ENCODE measurements at regions not wholly inside any gene's neighbourhood (a gene's known extent, or its start where the extent isn't known, plus 50 kb on each side); places are given as distances from the start of the nearest gene placed in this dataset.

GRCh38 chr19:27684293-27684692 is 1528.7 kb downstream of the UQCRFS1 start:
- no peak for DNase-seq
- H3K27me3 ChIP-seq (replicated peaks in 2 of 5; ENCODE audit: control insufficient read depth in 4 of 5, insufficient read depth in 5 of 5, low read length in 4 of 5): no peaks in the 10 kb centered on the region
- ChIA-PET CTCF (no interaction called here), POLR2A (no interaction called here)
- H3K4me3 ChIP-seq (ENCODE audit: control insufficient read depth in 1 of 7, extremely low read depth in 1 of 7, insufficient read depth in 4 of 7, low read depth in 2 of 7, low read length in 6 of 7): no peak overlapping the region
- 100% methylated on average over 1 of the region's 2 CpGs for WGBS (ENCODE audit: insufficient coverage)
- no peaks in the 10 kb centered on the region for H3K36me3 ChIP-seq (ENCODE audit: control insufficient read depth in 4 of 4, insufficient read depth in 4 of 4, low read length in 3 of 4)
- H3K27ac ChIP-seq (ENCODE audit: insufficient read depth in 1 of 2, low read depth in 1 of 2, low read length in 2 of 2, poor library complexity in 1 of 2, severe bottlenecking in 2 of 2): no peak overlapping the region
- no peaks in the 10 kb centered on the region for H3K4me1 ChIP-seq (ENCODE audit: control extremely low read depth in 1 of 4, control insufficient read depth in 4 of 4, insufficient read depth in 4 of 4, low read length in 3 of 4)
- H3K9me3 ChIP-seq (ENCODE audit: control extremely low read depth in 1 of 5, control insufficient read depth in 4 of 5, insufficient read depth in 2 of 5, low read depth in 1 of 5, low read length in 4 of 5): peaks cover 0 to 9% (median 2%) of the 10 kb centered on the region in 5 experiments

- peaks cover 0 to 11% (median 4%) of the 10 kb centered on the region in 5 experiments for H3K9me3 ChIP-seq (ENCODE audit: control extremely low read depth in 1 of 5, control insufficient read depth in 4 of 5, insufficient read depth in 2 of 5, low read depth in 1 of 5, low read length in 4 of 5)
- no peak overlapping the region for H3K27ac ChIP-seq (ENCODE audit: insufficient read depth in 1 of 2, low read depth in 1 of 2, low read length in 2 of 2, poor library complexity in 1 of 2, severe bottlenecking in 2 of 2)
- no peaks in the 10 kb centered on the region for H3K27me3 ChIP-seq (replicated peaks in 2 of 5; ENCODE audit: control insufficient read depth in 4 of 5, insufficient read depth in 5 of 5, low read length in 4 of 5)
- no CpG with 5 or more reads among the region's 3 CpGs for WGBS (ENCODE audit: insufficient coverage)
- POLR2A ChIA-PET: no interaction called here
- CTCF ChIA-PET: no interaction called here
- no peak for DNase-seq
- no peaks in the 10 kb centered on the region for H3K36me3 ChIP-seq (ENCODE audit: control insufficient read depth in 4 of 4, insufficient read depth in 4 of 4, low read length in 3 of 4)
- no peak overlapping the region for H3K4me3 ChIP-seq (ENCODE audit: control insufficient read depth in 1 of 7, extremely low read depth in 1 of 7, insufficient read depth in 4 of 7, low read depth in 2 of 7, low read length in 6 of 7)
- H3K4me1 ChIP-seq (ENCODE audit: control extremely low read depth in 1 of 4, control insufficient read depth in 4 of 4, insufficient read depth in 4 of 4, low read length in 3 of 4): no peaks in the 10 kb centered on the region
Measured at GRCh38 chr19:27681972-27682371, 1531.0 kb downstream of the UQCRFS1 start.

GRCh38 chr19:27679905-27680304 is 1533.0 kb downstream of the UQCRFS1 start:
- WGBS (ENCODE audit: insufficient coverage): 78% methylated on average over 7 of the region's 7 CpGs
- POLR2A ChIA-PET: interaction anchor here (0.6 kb wide), 1 partner anchor 614 kb away, joined by 3 read pairs; no protein-coding TSS in a partner anchor

GRCh38 chr19:27679399-27679798 is 1533.6 kb downstream of the UQCRFS1 start:
- Histone ChIP-seq H3K36me3 (ENCODE audit: control insufficient read depth in 4 of 4, insufficient read depth in 4 of 4, low read length in 3 of 4) (no peaks in the 10 kb centered on the region), H3K27me3 (replicated peaks in 2 of 5; ENCODE audit: control insufficient read depth in 4 of 5, insufficient read depth in 5 of 5, low read length in 4 of 5) (no peaks in the 10 kb centered on the region), H3K9me3 (ENCODE audit: control extremely low read depth in 1 of 5, control insufficient read depth in 4 of 5, insufficient read depth in 2 of 5, low read depth in 1 of 5, low read length in 4 of 5) (peaks cover 0 to 8% (median 6%) of the 10 kb centered on the region in 5 experiments), H3K27ac (ENCODE audit: insufficient read depth in 1 of 2, low read depth in 1 of 2, low read length in 2 of 2, poor library complexity in 1 of 2, severe bottlenecking in 2 of 2) (no peak overlapping the region), H3K4me1 (ENCODE audit: control extremely low read depth in 1 of 4, control insufficient read depth in 4 of 4, insufficient read depth in 4 of 4, low read length in 3 of 4) (no peaks in the 10 kb centered on the region), H3K4me3 (ENCODE audit: control insufficient read depth in 1 of 7, extremely low read depth in 1 of 7, insufficient read depth in 4 of 7, low read depth in 2 of 7, low read length in 6 of 7) (no peak overlapping the region)
- DNase-seq: no peak
- CTCF ChIA-PET: no interaction called here
- 83% methylated on average over 7 of the region's 8 CpGs for WGBS (ENCODE audit: insufficient coverage)
- POLR2A ChIA-PET: no interaction called here

More at GRCh38 chr19:27679905-27680304, 1533.0 kb downstream of the UQCRFS1 start:
- DNase-seq: no peak
- H3K27ac ChIP-seq (ENCODE audit: insufficient read depth in 1 of 2, low read depth in 1 of 2, low read length in 2 of 2, poor library complexity in 1 of 2, severe bottlenecking in 2 of 2): no peak overlapping the region
- H3K9me3 ChIP-seq (ENCODE audit: control extremely low read depth in 1 of 5, control insufficient read depth in 4 of 5, insufficient read depth in 2 of 5, low read depth in 1 of 5, low read length in 4 of 5): peaks cover 0 to 10% (median 4%) of the 10 kb centered on the region in 5 experiments
- no peaks in the 10 kb centered on the region for H3K36me3 ChIP-seq (ENCODE audit: control insufficient read depth in 4 of 4, insufficient read depth in 4 of 4, low read length in 3 of 4)
- no peaks in the 10 kb centered on the region for H3K27me3 ChIP-seq (replicated peaks in 2 of 5; ENCODE audit: control insufficient read depth in 4 of 5, insufficient read depth in 5 of 5, low read length in 4 of 5)
- H3K4me1 ChIP-seq (ENCODE audit: control extremely low read depth in 1 of 4, control insufficient read depth in 4 of 4, insufficient read depth in 4 of 4, low read length in 3 of 4): no peaks in the 10 kb centered on the region
- H3K4me3 ChIP-seq (ENCODE audit: control insufficient read depth in 1 of 7, extremely low read depth in 1 of 7, insufficient read depth in 4 of 7, low read depth in 2 of 7, low read length in 6 of 7): no peak overlapping the region
- CTCF ChIA-PET: interaction anchor here (0.6 kb wide), 1 partner anchor 317 kb away, joined by 3 read pairs; no protein-coding TSS in a partner anchor

GRCh38 chr19:27676877-27677276 is 1536.1 kb downstream of the UQCRFS1 start:
- Histone ChIP-seq H3K36me3 (ENCODE audit: control insufficient read depth in 4 of 4, insufficient read depth in 4 of 4, low read length in 3 of 4) (no peaks in the 10 kb centered on the region), H3K4me3 (ENCODE audit: control insufficient read depth in 1 of 7, extremely low read depth in 1 of 7, insufficient read depth in 4 of 7, low read depth in 2 of 7, low read length in 6 of 7) (no peak overlapping the region), H3K9me3 (ENCODE audit: control extremely low read depth in 1 of 5, control insufficient read depth in 4 of 5, insufficient read depth in 2 of 5, low read depth in 1 of 5, low read length in 4 of 5) (peaks cover 0 to 13% (median 8%) of the 10 kb centered on the region in 5 experiments), H3K4me1 (ENCODE audit: control extremely low read depth in 1 of 4, control insufficient read depth in 4 of 4, insufficient read depth in 4 of 4, low read length in 3 of 4) (no peaks in the 10 kb centered on the region), H3K27ac (ENCODE audit: insufficient read depth in 1 of 2, low read depth in 1 of 2, low read length in 2 of 2, poor library complexity in 1 of 2, severe bottlenecking in 2 of 2) (no peak overlapping the region), H3K27me3 (replicated peaks in 2 of 5; ENCODE audit: control insufficient read depth in 4 of 5, insufficient read depth in 5 of 5, low read length in 4 of 5) (no peaks in the 10 kb centered on the region)
- POLR2A ChIA-PET: no interaction called here
- CTCF ChIA-PET: no interaction called here
- no peak for DNase-seq
- 47% methylated on average over 6 of the region's 6 CpGs for WGBS (ENCODE audit: insufficient coverage)

GRCh38 chr19:27676334-27676733 is 1536.6 kb downstream of the UQCRFS1 start:
- POLR2A ChIA-PET: no interaction called here
- no peaks in the 10 kb centered on the region for H3K4me1 ChIP-seq (ENCODE audit: control extremely low read depth in 1 of 4, control insufficient read depth in 4 of 4, insufficient read depth in 4 of 4, low read length in 3 of 4)
- no peak overlapping the region for H3K27ac ChIP-seq (ENCODE audit: insufficient read depth in 1 of 2, low read depth in 1 of 2, low read length in 2 of 2, poor library complexity in 1 of 2, severe bottlenecking in 2 of 2)
- H3K27me3 ChIP-seq (replicated peaks in 2 of 5; ENCODE audit: control insufficient read depth in 4 of 5, insufficient read depth in 5 of 5, low read length in 4 of 5): no peaks in the 10 kb centered on the region
- CTCF ChIA-PET: no interaction called here
- H3K4me3 ChIP-seq (ENCODE audit: control insufficient read depth in 1 of 7, extremely low read depth in 1 of 7, insufficient read depth in 4 of 7, low read depth in 2 of 7, low read length in 6 of 7): no peak overlapping the region
- no peak for DNase-seq
- WGBS (ENCODE audit: insufficient coverage): 76% methylated on average over 3 of the region's 3 CpGs
- H3K9me3 ChIP-seq (ENCODE audit: control extremely low read depth in 1 of 5, control insufficient read depth in 4 of 5, insufficient read depth in 2 of 5, low read depth in 1 of 5, low read length in 4 of 5): peaks cover 0 to 13% (median 8%) of the 10 kb centered on the region in 5 experiments
- H3K36me3 ChIP-seq (ENCODE audit: control insufficient read depth in 4 of 4, insufficient read depth in 4 of 4, low read length in 3 of 4): no peaks in the 10 kb centered on the region

GRCh38 chr19:27675771-27676170 is 1537.2 kb downstream of the UQCRFS1 start:
- no peak for DNase-seq
- ChIA-PET POLR2A (no interaction called here), CTCF (no interaction called here)
- Histone ChIP-seq H3K4me1 (ENCODE audit: control extremely low read depth in 1 of 4, control insufficient read depth in 4 of 4, insufficient read depth in 4 of 4, low read length in 3 of 4) (no peaks in the 10 kb centered on the region), H3K27ac (ENCODE audit: insufficient read depth in 1 of 2, low read depth in 1 of 2, low read length in 2 of 2, poor library complexity in 1 of 2, severe bottlenecking in 2 of 2) (no peak overlapping the region), H3K36me3 (ENCODE audit: control insufficient read depth in 4 of 4, insufficient read depth in 4 of 4, low read length in 3 of 4) (no peaks in the 10 kb centered on the region), H3K27me3 (replicated peaks in 2 of 5; ENCODE audit: control insufficient read depth in 4 of 5, insufficient read depth in 5 of 5, low read length in 4 of 5) (no peaks in the 10 kb centered on the region), H3K4me3 (ENCODE audit: control insufficient read depth in 1 of 7, extremely low read depth in 1 of 7, insufficient read depth in 4 of 7, low read depth in 2 of 7, low read length in 6 of 7) (no peak overlapping the region), H3K9me3 (ENCODE audit: control extremely low read depth in 1 of 5, control insufficient read depth in 4 of 5, insufficient read depth in 2 of 5, low read depth in 1 of 5, low read length in 4 of 5) (peaks cover 0 to 13% (median 8%) of the 10 kb centered on the region in 5 experiments)
- WGBS (ENCODE audit: insufficient coverage): 42% methylated on average over 3 of the region's 3 CpGs

Data from common myeloid progenitor, CD34-positive (primary cell).